IMR-90 (cell line): ENCODE measurements at regions not wholly inside any gene's neighbourhood (a gene's known extent, or its start where the extent isn't known, plus 50 kb on each side); places are given as distances from the start of the nearest gene placed in this dataset.

ENCODE experiments used
- ATAC-seq: fragments of 200-7000 bp; cut with Tn5 transposase; 2 replicates; pipeline ENCODE4 v1.9.1; 2020; ENCODE audit warnings: low read depth, mild to moderate bottlenecking, moderate library complexity
- BruUV-seq: library from RNA; stranded (reverse); fragments of 400-500 nt; replicated peaks from 2 replicates; lab custom pipeline; 2021; lab: Mats Ljungman, UMichigan
- CTCF ChIA-PET: fragments of 300-600 bp; formaldehyde crosslinking; extraction: SDS; loops from one replicate; lab custom pipeline; 2021; ENCODE audit warnings: antibody characterized with exemption; lab: Yijun Ruan, JAX
- POLR2A ChIA-PET: fragments of 300-600 bp; sonication (Branson Sonifier 250); formaldehyde crosslinking; loops from one replicate; lab custom pipeline; 2022; ENCODE audit warnings: antibody characterized with exemption; ENCODE audit not compliant: unreplicated experiment; lab: Charles Lee
- DNase-seq: peaks from one replicate; pipeline ENCODE4 v3.0.0; 2013
- H2AFZ ChIP-seq: replicated peaks from 2 replicates; pipeline ENCODE3; 2013; ENCODE audit warnings: low read length, mild to moderate bottlenecking; ENCODE audit not compliant: poor library complexity
- H2AK5ac ChIP-seq: 2 replicates; pipeline ENCODE4 v1.6.1; 2013; ENCODE audit warnings: low read depth, low read length, inconsistent platforms
- H2AK9ac ChIP-seq: replicated peaks from 2 replicates; pipeline ENCODE3; 2013; ENCODE audit warnings: mild to moderate bottlenecking, low read depth, low read length, moderate library complexity; ENCODE audit not compliant: poor library complexity
- H2BK120ac ChIP-seq: 2 replicates; pipeline ENCODE4 v1.6.1; 2013; ENCODE audit warnings: low read depth, low read length, inconsistent platforms
- H2BK15ac ChIP-seq: 3 replicates; pipeline ENCODE4 v1.6.1; 2013; ENCODE audit warnings: low read depth, low read length, inconsistent platforms
- H2BK20ac ChIP-seq: 2 replicates; pipeline ENCODE4 v1.6.1; 2013; ENCODE audit warnings: low read depth, mild to moderate bottlenecking, inconsistent platforms, low read length, moderate library complexity
- H2BK5ac ChIP-seq: 2 replicates; pipeline ENCODE4 v1.6.1; 2013; ENCODE audit warnings: mild to moderate bottlenecking, low read depth, low read length, inconsistent platforms; ENCODE audit not compliant: poor library complexity, severe bottlenecking
- H3K14ac ChIP-seq: replicated peaks from 2 replicates; pipeline ENCODE4 v1.6.1; 2013; ENCODE audit warnings: low read depth, low read length, inconsistent platforms
- H3K18ac ChIP-seq: 2 replicates; pipeline ENCODE4 v1.6.1; 2013; ENCODE audit warnings: low read depth, low read length, control low read depth
- H3K23ac ChIP-seq: 2 replicates; pipeline ENCODE4 v1.6.1; 2013; ENCODE audit warnings: low read depth, low read length, inconsistent platforms
- H3K27ac ChIP-seq: 2 replicates; pipeline ENCODE4 v1.5.1; 2013; ENCODE audit warnings: mild to moderate bottlenecking, control low read depth, low read length; ENCODE audit not compliant: insufficient read depth
- H3K27me3 ChIP-seq: 2 replicates; pipeline ENCODE4 v1.6.1; 2013; ENCODE audit warnings: low read length; ENCODE audit not compliant: control insufficient read depth, insufficient read depth
- H3K36me3 ChIP-seq: 2 replicates; pipeline ENCODE4 v1.6.1; 2013; ENCODE audit warnings: low read length, mixed read lengths; ENCODE audit not compliant: control insufficient read depth, insufficient read depth
- H3K4ac ChIP-seq: 2 replicates; pipeline ENCODE4 v1.6.1; 2013; ENCODE audit warnings: low read depth, low read length, inconsistent platforms
- H3K4me1 ChIP-seq: 2 replicates; pipeline ENCODE4 v1.6.1; 2013; ENCODE audit warnings: low read length, mixed read lengths; ENCODE audit not compliant: control insufficient read depth, insufficient read depth
- H3K4me2 ChIP-seq: 2 replicates; pipeline ENCODE4 v1.6.1; 2013; ENCODE audit warnings: low read depth, mild to moderate bottlenecking, control low read depth, low read length, moderate library complexity
- H3K4me3 ChIP-seq: 2 replicates; pipeline ENCODE4 v1.5.1; 2013; ENCODE audit warnings: low read depth, mild to moderate bottlenecking, control low read depth, low read length, moderate library complexity; ENCODE audit not compliant: insufficient read depth
- H3K56ac ChIP-seq: 2 replicates; pipeline ENCODE4 v1.6.1; 2013; ENCODE audit warnings: low read length, inconsistent platforms; ENCODE audit not compliant: insufficient read depth; ENCODE audit errors: extremely low read depth
- H3K79me1 ChIP-seq, 2 experiments: 2 replicates each; pipeline ENCODE4 v1.6.1; 2013; ENCODE audit warnings: low read length in 2 of 2, inconsistent platforms in 1 of 2, low read depth in 1 of 2
- H3K9ac ChIP-seq: 2 replicates; pipeline ENCODE4 v1.6.1; 2013; ENCODE audit warnings: low read depth, low read length, control low read depth
- H3K9me1 ChIP-seq: 2 replicates; pipeline ENCODE4 v1.6.1; 2013; ENCODE audit warnings: low read length, inconsistent platforms; ENCODE audit not compliant: insufficient read depth
- H3K9me3 ChIP-seq: 2 replicates; pipeline ENCODE4 v1.6.1; 2013; ENCODE audit warnings: low read length; ENCODE audit not compliant: control insufficient read depth, insufficient read depth
- H4K20me1 ChIP-seq: 2 replicates; pipeline ENCODE4 v1.6.1; 2013; ENCODE audit warnings: low read length, inconsistent platforms; ENCODE audit not compliant: insufficient read depth
- H4K5ac ChIP-seq: 2 replicates; pipeline ENCODE4 v1.6.1; 2013; ENCODE audit warnings: mild to moderate bottlenecking, low read depth, low read length, control low read depth
- H4K8ac ChIP-seq, 2 experiments: 2 replicates each; pipeline ENCODE4 v1.6.1; 2013; ENCODE audit warnings: low read depth in 2 of 2, low read length in 2 of 2, control low read depth in 1 of 2, inconsistent platforms in 1 of 2
- H4K91ac ChIP-seq: 2 replicates; pipeline ENCODE4 v1.6.1; 2013; ENCODE audit warnings: low read depth, low read length, inconsistent platforms; ENCODE audit not compliant: insufficient read depth
- BHLHE40 ChIP-seq: fragments of 150-350 bp; IDR thresholded peaks from 2 replicates; pipeline ENCODE4 v1.6.1; 2016; ENCODE audit warnings: mild to moderate bottlenecking, low read depth, low read length
- CEBPB ChIP-seq: IDR thresholded peaks from 2 replicates; pipeline ENCODE4 v1.6.1; 2012; ENCODE audit warnings: low read depth, low read length, improper control_type of control experiment
- CHD1 ChIP-seq: IDR thresholded peaks from 2 replicates; pipeline ENCODE4 v1.6.1; 2012; ENCODE audit warnings: low read depth, low read length, improper control_type of control experiment
- CTCF ChIP-seq: conservative IDR thresholded peaks from 2 replicates; pipeline ENCODE4 v1.5.1; 2012; ENCODE audit warnings: mild to moderate bottlenecking, low read depth, low read length, improper control_type of control experiment
- FOS ChIP-seq: fragments of 150-350 bp; IDR thresholded peaks from 2 replicates; pipeline ENCODE4 v1.6.1; 2016; ENCODE audit warnings: low read depth, low read length
- MAFK ChIP-seq: IDR thresholded peaks from 2 replicates; pipeline ENCODE4 v1.6.1; 2012; ENCODE audit warnings: low read depth, low read length, improper control_type of control experiment
- MAZ ChIP-seq: IDR thresholded peaks from 2 replicates; pipeline ENCODE4 v1.6.1; 2012; ENCODE audit warnings: low read depth, mild to moderate bottlenecking, low read length, improper control_type of control experiment, moderate library complexity, borderline replicate concordance
- MXI1 ChIP-seq: IDR thresholded peaks from 2 replicates; pipeline ENCODE4 v1.6.1; 2012; ENCODE audit warnings: low read depth, mild to moderate bottlenecking, low read length, moderate library complexity, borderline replicate concordance
- NFE2L2 ChIP-seq: fragments of 150-350 bp; IDR thresholded peaks from 2 replicates; pipeline ENCODE4 v1.6.1; 2016; ENCODE audit warnings: low read depth, mild to moderate bottlenecking, low read length
- POLR2A ChIP-seq: IDR thresholded peaks from 2 replicates; pipeline ENCODE4 v1.6.1; 2012; ENCODE audit warnings: mild to moderate bottlenecking, low read depth, low read length
- RAD21 ChIP-seq: IDR thresholded peaks from 2 replicates; pipeline ENCODE4 v1.6.1; 2012; ENCODE audit warnings: low read length, improper control_type of control experiment
- RCOR1 ChIP-seq: IDR thresholded peaks from 2 replicates; pipeline ENCODE4 v1.6.1; 2012; ENCODE audit warnings: mild to moderate bottlenecking, low read length, improper control_type of control experiment; ENCODE audit not compliant: insufficient replicate concordance
- RFX5 ChIP-seq: IDR thresholded peaks from 2 replicates; pipeline ENCODE4 v1.8.0; 2012; ENCODE audit warnings: low read depth, mild to moderate bottlenecking, low read length, moderate library complexity
- SMC3 ChIP-seq: fragments of 150-350 bp; IDR thresholded peaks from 2 replicates; pipeline ENCODE4 v1.6.1; 2016; ENCODE audit warnings: low read depth, mild to moderate bottlenecking, antibody characterized with exemption, low read length, moderate library complexity
- USF2 ChIP-seq: fragments of 150-350 bp; IDR thresholded peaks from 2 replicates; pipeline ENCODE4 v1.6.1; 2017; ENCODE audit warnings: mild to moderate bottlenecking, antibody characterized with exemption, low read length, low read depth
- WGBS, 2 experiments: methylation state at CpG; one replicate each; pipeline versions ENCODE4 v1.1.5 to v1.1.7; 2013; ENCODE audit warnings: missing lambda C conversion rate in 2 of 2; ENCODE audit not compliant: insufficient read length in 1 of 2; ENCODE audit errors: extremely low coverage in 2 of 2; 5-methylcytosine and 5-hydroxymethylcytosine counted together
- dilution Hi-C: fragments of 300-500 bp; cut with HindIII; formaldehyde crosslinking; loops from one replicate; pipeline ENCODE4 v1.14.3; 2018; ENCODE audit warnings: low sequenced_read_pairs; ENCODE audit not compliant: unreplicated experiment
- in situ Hi-C: fragments of 300-500 bp; cut with MboI; formaldehyde crosslinking; loops from 3 replicates; pipeline ENCODE4 v1.14.3; 2019; ENCODE audit warnings: low sequenced_read_pairs, inconsistent platforms, mixed read lengths
- intact Hi-C: fragments of 100-400 bp; cut with micrococcal nuclease; formaldehyde crosslinking; loops from 2 replicates; pipeline ENCODE4 v1.10.0; 2022
- TF ChIP-seq, protein P1 (sequence below): fragments of 150-350 bp; IDR thresholded peaks from 2 replicates; pipeline ENCODE4 v1.6.1; 2016; ENCODE audit warnings: low read depth, mild to moderate bottlenecking, low read length, moderate library complexity, borderline replicate concordance

DNA sequence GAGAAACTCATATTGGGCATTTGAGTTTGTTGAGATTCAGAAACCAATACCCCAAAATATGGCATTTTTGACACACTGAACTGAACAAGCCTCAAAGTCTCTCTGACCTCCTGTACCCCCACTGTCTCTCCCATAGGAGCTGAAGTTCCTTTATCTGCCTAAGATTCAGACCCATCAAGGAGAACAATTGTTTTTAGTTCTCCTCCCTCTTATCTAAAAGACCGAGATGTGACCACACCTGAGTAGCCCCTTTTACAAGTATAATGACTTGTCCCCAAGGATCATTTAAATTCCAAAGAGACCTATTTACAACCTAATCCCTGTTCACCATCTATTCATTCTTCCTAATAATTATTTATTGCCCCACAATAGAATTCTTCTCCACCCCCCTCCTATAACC lies 122.1 kb upstream of the PLAAT1 start:
- H2AK9ac ChIP-seq: no peak overlapping the region
- H2BK15ac ChIP-seq: no peak overlapping the region
- in situ Hi-C loops (no loop called here), intact Hi-C loops (no loop called here), dilution Hi-C loops (no loop called here)
- no peaks in the 10 kb centered on the region for H3K4me1 ChIP-seq
- no peak overlapping the region for H2BK20ac ChIP-seq
- H4K5ac ChIP-seq: no peak overlapping the region
- no peak overlapping the region for H4K91ac ChIP-seq
- H3K9me1 ChIP-seq: no peaks in the 10 kb centered on the region
- ATAC-seq (no peak), DNase-seq (no peak)
- H3K27me3 ChIP-seq: no peaks in the 10 kb centered on the region
- ChIA-PET POLR2A (no interaction called here), CTCF (no interaction called here)
- no peak overlapping the region for H2BK120ac ChIP-seq
- TF ChIP-seq CHD1 (no peak), POLR2A (no peak), CTCF (no peak), NFE2L2 (no peak), RCOR1 (no peak), SMC3 (no peak), MAFK (no peak), FOS (no peak), RAD21 (no peak), USF2 (no peak), CEBPB (no peak), MXI1 (no peak), RFX5 (no peak), MAZ (no peak), BHLHE40 (no peak)
- TF ChIP-seq, protein P1, sequence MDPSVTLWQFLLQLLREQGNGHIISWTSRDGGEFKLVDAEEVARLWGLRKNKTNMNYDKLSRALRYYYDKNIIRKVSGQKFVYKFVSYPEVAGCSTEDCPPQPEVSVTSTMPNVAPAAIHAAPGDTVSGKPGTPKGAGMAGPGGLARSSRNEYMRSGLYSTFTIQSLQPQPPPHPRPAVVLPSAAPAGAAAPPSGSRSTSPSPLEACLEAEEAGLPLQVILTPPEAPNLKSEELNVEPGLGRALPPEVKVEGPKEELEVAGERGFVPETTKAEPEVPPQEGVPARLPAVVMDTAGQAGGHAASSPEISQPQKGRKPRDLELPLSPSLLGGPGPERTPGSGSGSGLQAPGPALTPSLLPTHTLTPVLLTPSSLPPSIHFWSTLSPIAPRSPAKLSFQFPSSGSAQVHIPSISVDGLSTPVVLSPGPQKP: no peak
- H3K56ac ChIP-seq: no peak overlapping the region
- no peak overlapping the region for H4K8ac ChIP-seq
- BruUV-seq: no TSS peak
- H3K4me2 ChIP-seq: no peak overlapping the region
- H3K4me3 ChIP-seq: no peak overlapping the region
- H3K79me1 ChIP-seq: no peaks in the 10 kb centered on the region
- no peaks in the 10 kb centered on the region for H4K20me1 ChIP-seq
- H2AK5ac ChIP-seq: no peak overlapping the region
- H3K14ac ChIP-seq: no peak overlapping the region
- no peaks in the 10 kb centered on the region for H3K36me3 ChIP-seq
- H2BK5ac ChIP-seq: no peak overlapping the region
- no peak overlapping the region for H3K23ac ChIP-seq
- H3K27ac ChIP-seq: no peak overlapping the region
- no peak overlapping the region for H3K18ac ChIP-seq
- H2AFZ ChIP-seq: no peak overlapping the region
- no peak overlapping the region for H3K4ac ChIP-seq
- H3K9ac ChIP-seq: no peak overlapping the region
- no peaks in the 10 kb centered on the region for H3K9me3 ChIP-seq
- WGBS, 2 experiments: no CpG with 5 or more reads among the region's 1 CpG
